Ovary (tissue), 3 donors: ENCODE measurements at regions not wholly inside any gene's neighbourhood (a gene's known extent, or its start where the extent isn't known, plus 50 kb on each side); places are given as distances from the start of the nearest gene placed in this dataset.

Experiments used
- CTCF ChIP-seq, 3 donors: fragments of 450-650 bp in 2 of 3; fragments of 200-600 bp in 1 of 3; IDR thresholded peaks; one replicate each; pipeline versions ENCODE4 v1.5.1 to v1.8.0; 2016 to 2022; ENCODE audit warnings: antibody characterized with exemption in 3 of 3, mild to moderate bottlenecking in 1 of 3
- EP300 ChIP-seq: sonication (generic); formaldehyde crosslinking; IDR thresholded peaks from one replicate; pipeline ENCODE4 v1.6.1; 2017; ENCODE audit warnings: antibody characterized with exemption
- POLR2A ChIP-seq: fragments of 450-650 bp; IDR thresholded peaks from one replicate; pipeline ENCODE4 v1.6.1; 2017; ENCODE audit warnings: antibody characterized with exemption, mild to moderate bottlenecking, moderate library complexity
- donor health status: DM: no; HTN: no; CAD: no.

GRCh38 chr7:112929421-112929820, 139.2 kb upstream of the TMEM168 start:
- TF ChIP-seq CTCF (IDR thresholded peaks at IDR 0.05) (no peak), EP300 (no peak), POLR2A (no peak)
